Hepatocyte (in vitro differentiated cells): ENCODE measurements at regions not wholly inside any gene's neighbourhood (a gene's known extent, or its start where the extent isn't known, plus 50 kb on each side); places are given as distances from the start of the nearest gene placed in this dataset.
A peak's percentile ranks its signal among the peaks of the same experiment; 100 is the strongest.

Source experiments
- DNase-seq: peaks from one replicate; pipeline ENCODE4 v3.0.0-alpha.2; 2016; ENCODE audit warnings: low spot score
- H2AFZ ChIP-seq: fragments of 200-600 bp; sonication (generic); 2 replicates; pipeline ENCODE4 v1.6.0; 2016; ENCODE audit warnings: antibody characterized with exemption, mild to moderate bottlenecking
- H3K27ac ChIP-seq: fragments of 200-600 bp; sonication (generic); 2 replicates; pipeline ENCODE4 v1.5.1; 2016; ENCODE audit warnings: mild to moderate bottlenecking
- H3K27me3 ChIP-seq: fragments of 200-600 bp; sonication (generic); 2 replicates; pipeline ENCODE4 v1.6.1; 2016
- H3K36me3 ChIP-seq: fragments of 200-600 bp; sonication (generic); replicated peaks from 2 replicates; pipeline ENCODE4 v1.5.1; 2016; ENCODE audit warnings: low read depth; ENCODE audit not compliant: insufficient read depth
- H3K4me1 ChIP-seq: fragments of 200-600 bp; sonication (generic); 2 replicates; pipeline ENCODE4 v1.5.1; 2016; ENCODE audit warnings: mild to moderate bottlenecking, moderate library complexity; ENCODE audit not compliant: insufficient read depth
- H3K4me2 ChIP-seq: fragments of 200-600 bp; sonication (generic); 2 replicates; pipeline ENCODE4 v1.6.0; 2016
- H3K4me3 ChIP-seq: fragments of 200-600 bp; sonication (generic); 2 replicates; pipeline ENCODE4 v1.5.1; 2016; ENCODE audit warnings: mild to moderate bottlenecking
- H3K79me2 ChIP-seq: fragments of 200-600 bp; sonication (generic); 2 replicates; pipeline ENCODE4 v1.6.0; 2017; ENCODE audit warnings: mild to moderate bottlenecking
- H3K9me2 ChIP-seq: fragments of 200-600 bp; sonication (generic); replicated peaks from 2 replicates; pipeline ENCODE4 v1.6.0; 2017; ENCODE audit warnings: mild to moderate bottlenecking; ENCODE audit not compliant: insufficient read depth
- H3K9me3 ChIP-seq: fragments of 200-600 bp; sonication (generic); 2 replicates; pipeline ENCODE4 v1.5.1; 2016; ENCODE audit warnings: low read depth, mild to moderate bottlenecking
- H4K20me1 ChIP-seq: fragments of 200-600 bp; sonication (generic); 2 replicates; pipeline ENCODE4 v1.6.0; 2016; ENCODE audit warnings: mild to moderate bottlenecking; ENCODE audit not compliant: insufficient read depth, poor library complexity, severe bottlenecking
- EZH2 ChIP-seq: fragments of 200-600 bp; sonication (generic); IDR thresholded peaks from 2 replicates; pipeline ENCODE4 v1.6.1; 2016; ENCODE audit warnings: antibody characterized with exemption, mild to moderate bottlenecking, borderline replicate concordance
- EZH2phosphoT487 ChIP-seq: fragments of 200-600 bp; sonication (generic); IDR thresholded peaks from one replicate; pipeline ENCODE4 v1.6.1; 2018; ENCODE audit warnings: antibody characterized with exemption, mild to moderate bottlenecking, low read depth, moderate library complexity; ENCODE audit not compliant: unreplicated experiment, severe bottlenecking
- WGBS: methylation state at CpG from one replicate; pipeline ENCODE4 v1.1.6; 2016; ENCODE audit warnings: low lambda C conversion rate; ENCODE audit errors: missing lambda C conversion rate; 5-methylcytosine and 5-hydroxymethylcytosine counted together
- TF ChIP-seq, protein P1 (sequence below): fragments of 200-600 bp; sonication (generic); IDR thresholded peaks from 2 replicates; pipeline ENCODE4 v1.5.1; 2016; ENCODE audit warnings: antibody characterized with exemption, mild to moderate bottlenecking; ENCODE audit not compliant: poor library complexity

DNA sequence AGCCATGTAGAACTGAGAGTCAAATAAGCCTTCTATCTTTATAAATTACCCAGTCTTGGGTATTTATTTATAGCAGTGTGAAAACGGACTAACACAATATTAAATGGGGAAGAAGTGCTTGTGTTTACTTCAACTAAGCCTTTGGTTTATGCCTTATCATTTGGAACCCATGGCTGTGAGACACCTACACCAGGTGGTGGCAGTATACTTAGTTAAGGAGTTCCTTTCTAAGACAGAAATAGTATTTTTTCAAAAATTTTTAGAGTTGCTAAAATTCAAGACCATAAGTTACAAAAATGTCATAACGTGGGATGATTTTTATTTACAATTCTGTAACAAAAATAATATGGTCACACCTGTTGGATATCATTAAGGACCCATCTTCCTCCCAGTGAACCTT, 354.5 kb upstream of the SOX14 start:
- Histone ChIP-seq H4K20me1 (no peaks in the 10 kb centered on the region), H3K36me3 (no peaks in the 10 kb centered on the region), H3K9me3 (no peaks in the 10 kb centered on the region), H3K9me2 (no peaks in the 10 kb centered on the region), H3K27me3 (no peaks in the 10 kb centered on the region), H2AFZ (no peak overlapping the region), H3K4me3 (no peak overlapping the region), H3K4me1 (no peaks in the 10 kb centered on the region), H3K27ac (no peak overlapping the region), H3K4me2 (no peak overlapping the region), H3K79me2 (no peaks in the 10 kb centered on the region)
- 12% methylated on average over 2 of the region's 2 CpGs for WGBS
- no peak for DNase-seq
- TF ChIP-seq, protein P1, sequence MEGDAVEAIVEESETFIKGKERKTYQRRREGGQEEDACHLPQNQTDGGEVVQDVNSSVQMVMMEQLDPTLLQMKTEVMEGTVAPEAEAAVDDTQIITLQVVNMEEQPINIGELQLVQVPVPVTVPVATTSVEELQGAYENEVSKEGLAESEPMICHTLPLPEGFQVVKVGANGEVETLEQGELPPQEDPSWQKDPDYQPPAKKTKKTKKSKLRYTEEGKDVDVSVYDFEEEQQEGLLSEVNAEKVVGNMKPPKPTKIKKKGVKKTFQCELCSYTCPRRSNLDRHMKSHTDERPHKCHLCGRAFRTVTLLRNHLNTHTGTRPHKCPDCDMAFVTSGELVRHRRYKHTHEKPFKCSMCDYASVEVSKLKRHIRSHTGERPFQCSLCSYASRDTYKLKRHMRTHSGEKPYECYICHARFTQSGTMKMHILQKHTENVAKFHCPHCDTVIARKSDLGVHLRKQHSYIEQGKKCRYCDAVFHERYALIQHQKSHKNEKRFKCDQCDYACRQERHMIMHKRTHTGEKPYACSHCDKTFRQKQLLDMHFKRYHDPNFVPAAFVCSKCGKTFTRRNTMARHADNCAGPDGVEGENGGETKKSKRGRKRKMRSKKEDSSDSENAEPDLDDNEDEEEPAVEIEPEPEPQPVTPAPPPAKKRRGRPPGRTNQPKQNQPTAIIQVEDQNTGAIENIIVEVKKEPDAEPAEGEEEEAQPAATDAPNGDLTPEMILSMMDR: peak; percentile 22
- no peak for TF ChIP-seq EZH2phosphoT487

DNA sequence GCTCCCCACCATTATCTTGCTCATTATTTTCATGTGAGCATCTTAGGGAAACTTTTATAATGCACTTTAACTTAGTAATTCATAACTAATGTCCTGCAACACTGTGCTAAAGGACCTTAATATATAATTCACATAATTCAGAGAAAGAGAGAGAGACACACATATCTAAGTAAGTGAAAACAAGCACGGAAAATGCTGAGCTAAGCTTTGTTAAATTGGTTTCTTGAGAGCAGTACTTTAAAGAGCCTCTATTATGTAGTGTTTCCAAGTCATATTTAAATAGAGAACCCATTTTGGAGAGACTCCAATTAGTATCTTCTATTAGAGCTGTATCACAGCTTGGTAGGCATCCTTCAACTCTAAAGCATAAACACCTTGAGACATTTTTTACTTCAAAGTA, 354.1 kb upstream of the SOX14 start:
- Histone ChIP-seq H3K27me3 (no peaks in the 10 kb centered on the region), H3K4me2 (no peak overlapping the region), H3K4me1 (no peaks in the 10 kb centered on the region), H3K36me3 (no peaks in the 10 kb centered on the region), H3K9me2 (no peaks in the 10 kb centered on the region), H3K27ac (no peak overlapping the region), H2AFZ (no peak overlapping the region), H4K20me1 (no peaks in the 10 kb centered on the region), H3K79me2 (no peaks in the 10 kb centered on the region), H3K4me3 (no peak overlapping the region), H3K9me3 (no peaks in the 10 kb centered on the region)
- TF ChIP-seq EZH2 (no peak), EZH2phosphoT487 (no peak)
- TF ChIP-seq, protein P1: no peak
- DNase-seq: no peak
- 82% methylated on average over 1 of the region's 1 CpG for WGBS

DNA sequence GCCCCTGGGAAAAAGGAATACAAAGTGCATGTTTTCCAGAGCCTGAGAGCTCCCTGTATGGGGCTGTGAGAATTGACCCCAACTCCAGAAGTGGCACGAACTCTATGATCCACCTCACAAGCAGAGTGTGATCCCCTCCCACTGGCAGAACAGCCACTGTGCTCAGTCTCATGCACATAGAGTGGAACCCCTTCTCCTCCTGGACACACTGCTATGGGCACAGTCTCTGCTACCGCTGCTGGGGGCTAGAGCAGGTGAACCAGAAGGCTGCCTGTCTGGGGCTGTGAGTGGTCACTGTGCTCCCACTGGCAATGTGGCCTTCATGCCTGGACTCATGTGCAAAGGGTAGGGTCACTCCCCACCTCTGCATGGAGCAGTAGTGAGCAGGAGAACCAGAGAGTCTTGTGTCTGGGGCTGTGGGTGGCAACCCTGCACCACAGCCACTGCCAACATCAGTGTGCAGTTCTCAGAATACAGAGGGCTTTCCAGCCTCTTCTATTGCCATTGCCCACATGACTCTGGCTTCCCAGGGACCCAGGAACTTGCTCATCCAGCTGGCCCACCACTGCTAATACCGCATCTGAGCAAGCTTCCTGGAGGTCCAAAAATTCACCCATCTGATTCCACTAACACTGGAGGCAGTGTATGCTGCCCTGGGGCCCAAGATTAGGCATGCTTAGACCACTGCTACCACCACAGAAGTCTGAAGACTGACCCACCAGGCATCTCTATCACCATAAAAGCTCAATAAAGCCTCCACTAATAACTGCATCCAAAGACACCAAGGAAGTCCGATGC, 343.7 kb upstream of the SOX14 start:
- H3K4me3 ChIP-seq: no peak overlapping the region
- H3K27me3 ChIP-seq: no peaks in the 10 kb centered on the region
- no peak overlapping the region for H2AFZ ChIP-seq
- no peak for DNase-seq
- H3K9me2 ChIP-seq: no peaks in the 10 kb centered on the region
- no peaks in the 10 kb centered on the region for H3K36me3 ChIP-seq
- H3K9me3 ChIP-seq: no peaks in the 10 kb centered on the region
- H3K4me2 ChIP-seq: no peak overlapping the region
- TF ChIP-seq, protein P1: no peak
- TF ChIP-seq EZH2phosphoT487: no peak
- H3K27ac ChIP-seq: no peak overlapping the region
- 92% methylated on average over 4 of the region's 4 CpGs for WGBS
- H4K20me1 ChIP-seq: no peaks in the 10 kb centered on the region
- H3K4me1 ChIP-seq: no peaks in the 10 kb centered on the region
- H3K79me2 ChIP-seq: no peaks in the 10 kb centered on the region

DNA sequence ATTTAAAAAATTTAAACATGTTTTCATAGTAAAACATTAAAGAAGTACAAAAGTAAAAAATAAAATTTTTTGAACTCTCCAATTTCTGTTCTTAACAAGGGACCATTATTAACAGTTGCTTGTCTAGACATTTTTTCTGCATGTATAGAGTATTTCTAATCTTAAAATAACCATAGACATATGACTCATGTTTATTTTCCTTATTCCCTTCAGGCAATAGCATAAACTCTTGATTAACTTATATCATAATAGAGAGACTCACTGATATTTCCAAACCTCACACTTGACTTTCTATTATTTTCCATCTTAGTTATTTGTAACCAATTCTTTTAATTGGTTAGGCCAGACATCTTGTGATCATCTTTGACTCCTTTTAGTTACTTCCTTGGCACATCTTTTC, 325.6 kb upstream of the SOX14 start:
- Histone ChIP-seq H3K9me2 (no peaks in the 10 kb centered on the region), H3K27me3 (no peaks in the 10 kb centered on the region), H3K4me3 (no peak overlapping the region), H3K36me3 (no peaks in the 10 kb centered on the region), H3K27ac (no peak overlapping the region), H3K4me2 (no peak overlapping the region), H2AFZ (no peak overlapping the region), H3K9me3 (no peaks in the 10 kb centered on the region), H3K79me2 (no peaks in the 10 kb centered on the region), H4K20me1 (no peaks in the 10 kb centered on the region), H3K4me1 (no peaks in the 10 kb centered on the region)
- TF ChIP-seq, protein P1: no peak
- TF ChIP-seq EZH2: no peak
- no peak for TF ChIP-seq EZH2phosphoT487
- DNase-seq: no peak
